ENCODE measurements at regions not wholly inside any gene's neighbourhood (a gene's known extent, or its start where the extent isn't known, plus 50 kb on each side); places are given as distances from the start of the nearest gene placed in this dataset.
"Not testable (repeated sequence)": the region's sequence is repeated elsewhere in the genome, so short reads cannot be mapped to it uniquely, and the experiment has no call there.

- TF ChIP-seq, protein P1, sequence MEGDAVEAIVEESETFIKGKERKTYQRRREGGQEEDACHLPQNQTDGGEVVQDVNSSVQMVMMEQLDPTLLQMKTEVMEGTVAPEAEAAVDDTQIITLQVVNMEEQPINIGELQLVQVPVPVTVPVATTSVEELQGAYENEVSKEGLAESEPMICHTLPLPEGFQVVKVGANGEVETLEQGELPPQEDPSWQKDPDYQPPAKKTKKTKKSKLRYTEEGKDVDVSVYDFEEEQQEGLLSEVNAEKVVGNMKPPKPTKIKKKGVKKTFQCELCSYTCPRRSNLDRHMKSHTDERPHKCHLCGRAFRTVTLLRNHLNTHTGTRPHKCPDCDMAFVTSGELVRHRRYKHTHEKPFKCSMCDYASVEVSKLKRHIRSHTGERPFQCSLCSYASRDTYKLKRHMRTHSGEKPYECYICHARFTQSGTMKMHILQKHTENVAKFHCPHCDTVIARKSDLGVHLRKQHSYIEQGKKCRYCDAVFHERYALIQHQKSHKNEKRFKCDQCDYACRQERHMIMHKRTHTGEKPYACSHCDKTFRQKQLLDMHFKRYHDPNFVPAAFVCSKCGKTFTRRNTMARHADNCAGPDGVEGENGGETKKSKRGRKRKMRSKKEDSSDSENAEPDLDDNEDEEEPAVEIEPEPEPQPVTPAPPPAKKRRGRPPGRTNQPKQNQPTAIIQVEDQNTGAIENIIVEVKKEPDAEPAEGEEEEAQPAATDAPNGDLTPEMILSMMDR (IDR thresholded peaks at IDR 0.05) = no peak
- Histone ChIP-seq H3K36me3 (no peaks in the 10 kb centered on the region), H3K9ac (ENCODE audit: low read depth in 2 of 2, low read length in 2 of 2) (no peak overlapping the region), H3K4me1 (peaks cover 7% of the 10 kb centered on the region), H3K27me3 (no peaks in the 10 kb centered on the region), H3K9me3 (no peaks in the 10 kb centered on the region), H3K4me3 (no peak overlapping the region), H3K27ac (no peak overlapping the region)
- no peak for DNase-seq
- intact Hi-C loops (cut with DNase I) = no loop called here
These were observed 64.1 kb upstream of the MPP7 start for GRCh38 chr10:28366994-28367393.

DNA sequence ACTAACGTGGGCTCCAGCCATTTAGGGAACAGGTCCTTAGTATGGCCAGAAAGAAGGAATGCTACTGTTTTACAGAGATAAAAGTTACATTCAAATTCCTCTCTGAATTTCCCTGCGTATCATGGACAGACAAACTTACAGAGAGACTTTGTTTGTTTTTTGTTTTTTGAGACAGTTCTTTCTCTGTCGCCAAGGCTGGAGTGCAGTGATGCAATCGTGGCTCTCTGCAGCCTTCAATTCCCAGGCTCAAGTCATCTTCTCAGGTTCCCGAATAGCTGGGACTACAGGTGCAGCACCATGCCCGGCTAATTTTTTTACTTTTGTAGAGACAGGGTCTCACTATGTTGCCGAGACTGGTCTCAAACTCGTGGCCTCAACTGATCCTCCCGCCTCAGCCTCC lies 64.5 kb upstream of the MPP7 start:
- no peak for DNase-seq
- H3K9me3 ChIP-seq = no peaks in the 10 kb centered on the region
- no peaks in the 10 kb centered on the region for H3K36me3 ChIP-seq
- intact Hi-C loops (cut with DNase I) = no loop called here
- H3K4me1 ChIP-seq = peaks cover 7% of the 10 kb centered on the region
- H3K4me3 ChIP-seq = no peak overlapping the region
- no peaks in the 10 kb centered on the region for H3K27me3 ChIP-seq
- TF ChIP-seq, protein P1 (IDR thresholded peaks at IDR 0.05) = no peak
- H3K9ac ChIP-seq (ENCODE audit: low read depth in 2 of 2, low read length in 2 of 2) = no peak overlapping the region
- H3K27ac ChIP-seq = no peak overlapping the region

DNA sequence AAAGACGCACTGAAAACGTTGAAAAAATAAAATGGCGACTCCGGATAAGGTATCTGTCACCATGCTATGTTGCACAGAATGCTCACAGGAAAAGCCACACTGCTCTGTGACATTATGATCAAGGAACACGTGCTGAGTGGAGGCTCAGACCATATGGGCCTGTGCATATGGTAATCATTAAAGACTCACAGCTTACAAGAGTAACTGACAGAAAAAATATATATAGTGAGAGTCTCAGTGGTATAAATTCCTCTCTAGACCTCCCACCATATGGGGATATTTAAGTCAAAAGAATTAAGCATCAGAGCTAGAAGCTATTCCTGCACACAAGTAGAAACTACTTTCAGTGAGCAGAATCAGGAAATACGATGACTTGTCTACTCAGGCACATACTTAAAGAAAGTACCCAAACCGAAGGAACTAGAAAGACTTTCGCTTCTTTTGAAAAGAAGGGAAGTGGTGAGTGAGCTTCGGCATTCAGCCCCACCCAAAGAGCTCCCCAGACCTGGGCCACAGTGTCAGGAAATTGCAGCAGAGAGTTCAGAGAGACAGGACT lies 65.1 kb upstream of the MPP7 start:
- Histone ChIP-seq H3K9me3 (no peaks in the 10 kb centered on the region), H3K27ac (peak overlapping the region; percentile 35), H3K36me3 (no peaks in the 10 kb centered on the region), H3K9ac (ENCODE audit: low read depth in 2 of 2, low read length in 2 of 2) (no peak overlapping the region), H3K4me3 (no peak overlapping the region), H3K27me3 (no peaks in the 10 kb centered on the region), H3K4me1 (peaks cover 7% of the 10 kb centered on the region)
- TF ChIP-seq, protein P1 (IDR thresholded peaks at IDR 0.05) = no peak
- peak; percentile 34 for DNase-seq
- intact Hi-C loops (cut with DNase I) = no loop called here

DNA sequence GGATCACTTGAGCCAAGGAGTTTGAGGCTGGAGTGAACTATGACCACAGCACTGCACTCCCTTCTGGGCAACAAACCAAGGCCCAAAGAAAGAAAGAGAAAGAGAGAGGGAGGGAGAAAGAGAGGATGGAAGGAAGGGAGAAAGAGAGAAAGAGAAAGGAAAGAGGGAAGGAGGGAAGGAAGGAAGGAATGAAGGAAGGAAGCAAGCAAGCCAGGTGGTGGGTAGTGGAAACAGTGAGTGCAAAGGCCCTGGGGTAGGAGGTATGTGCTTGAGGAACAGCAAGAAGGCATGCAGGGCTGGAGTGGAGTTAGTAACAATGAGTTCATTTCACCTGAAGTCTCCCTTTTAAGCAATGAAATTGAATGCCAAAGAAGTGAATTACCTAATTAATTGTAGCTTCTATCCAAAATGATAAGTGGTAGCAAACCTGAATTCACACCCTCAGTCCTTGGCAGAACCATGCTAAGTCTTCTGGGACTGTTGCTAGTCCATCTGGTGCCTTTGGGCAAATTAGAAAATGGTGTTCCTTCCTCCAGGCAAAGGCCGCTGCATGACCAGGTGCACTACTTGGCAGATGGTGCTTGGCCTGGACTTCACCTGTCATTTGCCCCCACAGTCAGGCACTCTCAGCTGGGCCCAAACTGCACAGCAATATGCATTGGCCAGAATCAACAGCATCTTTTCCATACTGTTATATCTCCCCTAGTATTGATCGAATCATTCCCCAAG lies 67.4 kb upstream of the MPP7 start:
- Histone ChIP-seq H3K9me3 (no peaks in the 10 kb centered on the region), H3K27ac (no peak overlapping the region), H3K4me1 (peaks cover 7% of the 10 kb centered on the region), H3K36me3 (no peaks in the 10 kb centered on the region), H3K9ac (ENCODE audit: low read depth in 2 of 2, low read length in 2 of 2) (no peak overlapping the region), H3K27me3 (no peaks in the 10 kb centered on the region), H3K4me3 (no peak overlapping the region)
- DNase-seq = no peak
- TF ChIP-seq, protein P1 (IDR thresholded peaks at IDR 0.05) = no peak
- intact Hi-C loops (cut with DNase I) = no loop called here

- H3K9me3 ChIP-seq; H3K4me1 ChIP-seq; H3K27ac ChIP-seq; H3K27me3 ChIP-seq; DNase-seq; intact Hi-C loops (cut with DNase I); H3K36me3 ChIP-seq; H3K9ac ChIP-seq (ENCODE audit: low read depth in 2 of 2, low read length in 2 of 2); H3K4me3 ChIP-seq: not testable (repeated sequence)
These were observed 68.8 kb upstream of the MPP7 start for GRCh38 chr10:28371638-28372037.

- TF ChIP-seq, protein P1 (IDR thresholded peaks at IDR 0.05) = no peak
- H3K36me3 ChIP-seq = no peaks in the 10 kb centered on the region
- H3K4me1 ChIP-seq = no peaks in the 10 kb centered on the region
- H3K27me3 ChIP-seq = no peaks in the 10 kb centered on the region
- H3K4me3 ChIP-seq = no peak overlapping the region
- no peaks in the 10 kb centered on the region for H3K9me3 ChIP-seq
- DNase-seq = no peak
- H3K27ac ChIP-seq = no peak overlapping the region
- intact Hi-C loops (cut with DNase I) = no loop called here
- H3K9ac ChIP-seq (ENCODE audit: low read depth in 2 of 2, low read length in 2 of 2) = no peak overlapping the region
These were observed 71.2 kb upstream of the MPP7 start for GRCh38 chr10:28374036-28374435.

Measured in colonic mucosa (tissue), 4 donors.